NCI-H526 treated with DMSO at 0.1 percent for 48 hours (cell line): ENCODE measurements at regions not wholly inside any gene's neighbourhood (a gene's known extent, or its start where the extent isn't known, plus 50 kb on each side); places are given as distances from the start of the nearest gene placed in this dataset.
A peak's percentile ranks its signal among the peaks of the same experiment; 100 is the strongest.

ENCODE experiments used
- DNase-seq: peaks from one replicate; lab custom pipeline; 2025; lab: John Stamatoyannopoulos, UW

GRCh38 chr18:47758000-47758399 is 172.5 kb downstream of the SMAD2 start:
- no peak for DNase-seq

DNA sequence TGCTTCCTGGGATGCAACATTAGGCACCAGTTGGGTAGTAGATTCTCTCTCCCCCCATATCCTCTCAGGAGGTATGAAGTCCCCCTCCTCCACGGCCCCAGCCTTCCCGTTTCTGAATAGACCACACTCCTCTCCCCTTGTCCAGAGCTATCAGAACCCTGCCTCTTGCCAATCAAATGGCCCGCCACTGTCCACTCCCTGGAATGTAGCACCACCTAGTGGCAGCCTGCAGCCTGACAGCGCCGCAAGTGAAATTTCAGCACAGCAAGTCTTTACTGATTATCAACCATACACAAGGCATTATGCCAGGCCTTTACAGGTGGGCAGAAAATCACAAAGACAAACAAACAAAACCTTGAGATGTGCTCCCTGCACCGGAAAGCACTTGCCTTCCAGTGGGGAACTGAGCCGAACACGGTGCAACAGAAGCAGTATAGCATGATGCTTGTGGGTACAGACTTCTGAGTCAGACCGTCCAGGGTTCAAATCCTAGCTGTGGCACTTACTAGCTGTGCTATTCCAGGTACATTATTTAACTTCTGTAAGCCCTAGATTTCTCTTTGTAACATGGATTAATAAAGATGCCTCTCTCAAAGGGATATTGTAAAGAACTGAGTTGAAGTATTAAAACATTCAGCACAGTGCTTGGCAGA is 174.0 kb downstream of the SMAD2 start:
- peak; percentile 7 for DNase-seq

GRCh38 chr18:47755102-47755456 is 175.4 kb downstream of the SMAD2 start:
- no peak for DNase-seq

DNA sequence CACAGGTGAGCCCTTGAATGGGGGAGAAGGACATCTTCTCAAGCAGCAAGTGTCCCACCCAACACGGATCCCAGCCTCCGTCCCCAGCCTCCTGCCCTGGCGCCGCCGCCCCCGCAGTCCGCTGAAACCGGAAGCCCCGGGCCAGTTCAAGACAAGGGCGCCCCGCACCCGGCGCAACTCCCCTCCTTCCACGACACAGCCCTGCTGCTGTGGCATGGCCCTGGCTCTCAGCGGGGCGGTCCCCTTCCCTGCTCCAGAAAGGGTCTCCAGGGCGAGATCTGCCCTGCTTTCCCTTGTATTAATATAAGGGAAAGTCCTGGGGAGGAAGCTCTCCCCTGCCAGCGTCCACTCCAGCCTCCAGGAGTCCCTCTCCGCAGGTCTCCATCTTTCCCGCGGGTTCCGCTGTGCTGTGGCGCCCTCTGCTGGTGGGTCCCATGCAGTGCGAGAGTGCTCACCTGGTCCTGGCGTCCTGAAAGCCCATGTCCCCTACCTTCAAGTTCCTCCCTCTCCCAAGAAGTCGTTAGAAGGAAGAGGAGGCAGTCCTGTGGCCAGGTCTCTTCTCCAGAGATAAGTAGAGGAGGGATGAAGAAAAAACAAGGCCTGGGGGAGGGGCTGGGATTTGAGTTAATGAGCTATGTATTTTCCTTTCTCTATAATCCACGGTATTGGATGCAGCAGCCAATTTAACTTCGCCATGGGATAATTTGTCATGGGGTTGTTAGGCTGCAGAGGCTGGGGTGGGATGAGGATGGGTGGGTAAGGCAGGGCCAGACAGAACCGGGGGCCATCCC is 176.0 kb downstream of the SMAD2 start:
- no peak for DNase-seq

GRCh38 chr18:47752796-47753645 is 177.4 kb downstream of the SMAD2 start:
- no peak for DNase-seq

GRCh38 chr18:47750889-47751423 is 179.5 kb downstream of the SMAD2 start:
- no peak for DNase-seq

DNA sequence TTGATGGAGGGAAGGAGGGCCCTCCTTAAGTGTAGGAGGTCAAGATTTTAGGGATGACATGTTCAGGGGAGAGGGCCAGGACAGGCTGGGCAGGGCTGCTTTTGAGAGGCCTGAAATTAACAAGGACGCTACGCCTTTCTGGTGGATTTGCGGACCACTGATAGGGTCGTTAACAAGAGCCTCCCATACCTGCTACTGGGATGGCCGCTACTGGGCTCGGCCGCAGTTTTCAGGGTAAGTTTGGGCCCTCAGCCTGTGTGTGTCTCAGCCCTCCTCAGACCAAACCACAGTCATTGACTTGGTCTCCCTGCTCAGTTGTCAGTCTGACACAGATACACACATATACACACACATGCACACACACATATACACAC is 180.9 kb downstream of the SMAD2 start:
- no peak for DNase-seq

GRCh38 chr18:47748847-47749599 is 181.4 kb downstream of the SMAD2 start:
- DNase-seq, result peak; percentile 6

GRCh38 chr18:47748093-47748796 is 182.2 kb downstream of the SMAD2 start:
- DNase-seq, result no peak

DNA sequence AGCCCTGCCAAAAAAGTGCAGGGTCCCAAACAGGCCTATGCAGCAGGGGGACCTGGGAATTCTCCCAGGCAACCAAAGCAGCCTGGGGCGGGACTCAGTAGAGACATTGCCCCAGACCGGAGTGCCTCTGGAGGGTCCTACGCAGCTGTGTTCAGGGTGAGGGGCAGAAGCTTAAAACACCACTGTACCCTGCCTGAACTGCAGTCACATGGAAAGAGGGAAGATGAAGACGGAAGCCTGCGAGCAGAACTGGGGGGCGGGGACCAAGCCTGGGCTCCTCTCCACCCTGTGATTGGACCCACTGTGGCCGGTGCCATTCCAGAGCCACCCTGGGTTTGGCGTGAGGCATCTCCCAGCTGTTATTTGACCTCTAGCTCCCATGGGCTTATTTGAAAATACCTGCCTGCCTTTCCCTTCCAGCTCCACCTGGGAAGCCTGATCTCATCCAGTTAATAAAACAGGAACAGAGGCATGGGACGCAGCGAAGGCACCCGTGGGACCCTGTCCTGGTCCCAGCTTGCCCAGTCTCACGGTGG is 183.1 kb downstream of the SMAD2 start:
- DNase-seq, result no peak

- no peak for DNase-seq
Observed at GRCh38 chr18:47746615-47747014, 183.8 kb downstream of the SMAD2 start.

DNA sequence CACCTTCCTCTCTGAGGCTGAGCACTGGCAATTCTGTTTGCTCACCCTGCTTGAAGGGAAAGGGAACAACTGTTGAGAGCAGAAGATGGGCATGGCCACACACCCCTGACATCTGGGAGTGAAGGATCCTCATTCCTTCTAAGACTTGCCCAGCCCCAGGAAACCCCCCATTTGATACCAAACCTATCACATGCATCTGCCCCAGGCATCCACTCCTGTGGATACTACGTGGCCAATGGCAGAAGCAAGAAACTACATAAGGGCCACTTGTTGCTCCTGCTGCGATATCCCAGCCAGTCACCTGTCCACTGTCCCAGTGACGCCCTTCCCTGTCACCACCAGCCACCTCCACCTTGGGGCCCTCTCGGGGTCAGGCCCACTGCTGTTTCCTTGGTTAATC is 185.2 kb downstream of the SMAD2 start:
- DNase-seq, result no peak

DNA sequence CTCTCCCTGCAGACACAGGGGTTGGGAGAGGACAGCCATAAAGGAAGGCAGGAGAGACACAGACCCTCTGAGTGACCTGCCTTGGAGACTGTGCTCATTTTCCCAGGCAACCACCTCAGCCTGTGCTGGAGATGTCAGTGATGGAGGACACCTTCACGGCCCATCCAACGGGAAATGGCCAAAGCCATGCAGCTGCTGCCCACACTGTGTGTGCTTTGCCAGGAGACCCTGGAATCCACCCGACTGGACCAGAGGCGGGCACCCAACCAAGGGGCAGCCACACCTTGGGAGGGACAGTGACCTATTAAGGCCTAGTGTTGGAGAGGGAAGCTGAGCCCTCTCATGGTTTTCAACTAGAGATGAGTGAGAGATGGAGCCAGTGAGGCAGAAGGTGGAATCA is 192.5 kb downstream of the SMAD2 start:
- DNase-seq, result no peak

DNA sequence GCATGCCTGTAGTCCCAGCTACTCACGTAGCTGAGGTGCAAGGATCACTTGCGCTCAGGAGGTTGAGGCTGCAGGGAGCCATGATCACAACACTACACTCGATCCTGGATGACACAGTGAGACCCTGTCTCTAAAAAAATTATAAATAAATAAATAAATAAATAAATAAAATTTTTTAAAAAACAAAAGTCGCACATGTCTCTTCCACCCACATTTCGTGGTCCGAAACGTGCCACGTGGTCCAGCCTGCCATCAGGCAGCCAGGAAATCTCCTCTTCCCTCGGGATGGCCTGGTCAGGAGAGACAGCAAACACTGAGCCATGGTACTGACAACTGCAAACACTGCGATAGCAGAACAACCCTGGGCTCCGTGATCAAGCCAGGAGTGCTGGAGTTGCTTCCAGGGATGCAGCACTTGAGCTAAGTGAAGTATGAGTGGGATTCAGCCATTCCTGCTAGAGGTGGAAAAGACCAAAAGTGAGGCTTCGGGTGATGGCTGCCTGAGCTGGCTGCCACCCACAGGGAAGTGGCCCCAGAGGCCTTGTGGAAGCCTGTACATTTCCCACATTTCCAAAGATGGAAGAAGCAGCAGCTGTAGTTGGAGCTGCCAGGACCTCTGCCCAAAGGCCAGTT is 193.1 kb downstream of the SMAD2 start:
- no peak for DNase-seq

GRCh38 chr18:47736376-47737140 is 193.9 kb downstream of the SMAD2 start:
- DNase-seq, result no peak

GRCh38 chr18:47735041-47735702 is 195.3 kb downstream of the SMAD2 start:
- no peak for DNase-seq

DNA sequence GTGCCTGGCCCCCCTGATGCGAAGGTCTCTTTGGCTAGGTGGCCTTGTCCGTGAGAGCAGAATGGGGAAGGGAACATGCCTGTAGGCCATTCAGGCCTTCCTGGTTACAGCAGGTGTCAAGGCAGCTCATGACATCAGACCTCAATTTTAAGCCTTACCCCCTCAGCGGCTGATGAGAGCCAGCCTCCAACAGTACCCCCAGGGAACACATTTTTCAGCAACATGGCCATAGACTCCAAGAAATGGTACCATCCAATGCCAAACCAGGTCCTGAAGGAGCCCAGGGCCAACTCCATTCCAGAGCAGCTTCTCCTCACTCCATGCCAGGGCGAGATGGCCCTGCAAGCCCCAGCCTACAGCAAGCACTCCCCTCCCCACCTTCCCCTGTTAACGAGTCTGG is 199.2 kb downstream of the SMAD2 start:
- DNase-seq, result no peak

- no peak for DNase-seq
Observed at GRCh38 chr18:47730795-47731194, 199.7 kb downstream of the SMAD2 start.

GRCh38 chr18:47729356-47729755 is 201.1 kb downstream of the SMAD2 start:
- DNase-seq, result no peak
